ENCODE measurements at regions not wholly inside any gene's neighbourhood (a gene's known extent, or its start where the extent isn't known, plus 50 kb on each side); places are given as distances from the start of the nearest gene placed in this dataset.

DNA sequence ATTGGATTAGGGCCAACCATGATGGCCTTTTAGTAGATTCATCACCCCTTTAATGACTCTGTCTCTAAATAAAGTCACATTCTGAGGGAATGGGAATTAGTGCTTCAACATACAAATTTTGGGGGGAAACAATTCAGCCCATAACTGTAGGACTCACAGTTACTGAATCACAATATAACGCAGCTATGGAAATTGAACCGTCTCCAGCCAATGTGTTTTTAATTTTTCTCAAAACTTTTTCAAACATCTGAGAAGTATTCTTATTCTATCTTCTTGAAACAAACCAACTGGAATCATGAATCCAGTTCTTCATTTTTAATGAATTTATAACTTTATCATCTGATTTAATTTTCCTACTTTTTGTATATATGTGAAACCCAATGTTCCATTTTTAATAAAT lies 373.1 kb upstream of the SYT4 start:
- Histone ChIP-seq H3K9me3 (ENCODE audit: control insufficient read depth in 2 of 3, insufficient read depth in 1 of 3, low read length in 3 of 3) (no peaks in the 10 kb centered on the region), H3K27ac (ENCODE audit: low read depth in 2 of 2, low read length in 2 of 2) (no peak overlapping the region), H3K4me3 (ENCODE audit: low read length in 3 of 3) (no peak overlapping the region), H3K4me1 (ENCODE audit: control insufficient read depth in 2 of 3, insufficient read depth in 2 of 3, low read depth in 1 of 3, low read length in 3 of 3) (no peaks in the 10 kb centered on the region), H3K36me3 (ENCODE audit: control insufficient read depth in 2 of 3, insufficient read depth in 3 of 3, low read length in 3 of 3) (no peaks in the 10 kb centered on the region), H3K27me3 (ENCODE audit: control insufficient read depth, insufficient read depth, low read length) (no peaks in the 10 kb centered on the region), H3K9ac (ENCODE audit: low read length in 3 of 3) (no peak overlapping the region)
- DNase-seq (no peak), FAIRE-seq (no peak)
- TF ChIP-seq, protein P1, sequence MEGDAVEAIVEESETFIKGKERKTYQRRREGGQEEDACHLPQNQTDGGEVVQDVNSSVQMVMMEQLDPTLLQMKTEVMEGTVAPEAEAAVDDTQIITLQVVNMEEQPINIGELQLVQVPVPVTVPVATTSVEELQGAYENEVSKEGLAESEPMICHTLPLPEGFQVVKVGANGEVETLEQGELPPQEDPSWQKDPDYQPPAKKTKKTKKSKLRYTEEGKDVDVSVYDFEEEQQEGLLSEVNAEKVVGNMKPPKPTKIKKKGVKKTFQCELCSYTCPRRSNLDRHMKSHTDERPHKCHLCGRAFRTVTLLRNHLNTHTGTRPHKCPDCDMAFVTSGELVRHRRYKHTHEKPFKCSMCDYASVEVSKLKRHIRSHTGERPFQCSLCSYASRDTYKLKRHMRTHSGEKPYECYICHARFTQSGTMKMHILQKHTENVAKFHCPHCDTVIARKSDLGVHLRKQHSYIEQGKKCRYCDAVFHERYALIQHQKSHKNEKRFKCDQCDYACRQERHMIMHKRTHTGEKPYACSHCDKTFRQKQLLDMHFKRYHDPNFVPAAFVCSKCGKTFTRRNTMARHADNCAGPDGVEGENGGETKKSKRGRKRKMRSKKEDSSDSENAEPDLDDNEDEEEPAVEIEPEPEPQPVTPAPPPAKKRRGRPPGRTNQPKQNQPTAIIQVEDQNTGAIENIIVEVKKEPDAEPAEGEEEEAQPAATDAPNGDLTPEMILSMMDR (IDR thresholded peaks at IDR 0.05; ENCODE audit: borderline replicate concordance, extremely low read depth, insufficient read depth) = no peak
- intact Hi-C loops (cut with DNase I) = no loop called here

DNA sequence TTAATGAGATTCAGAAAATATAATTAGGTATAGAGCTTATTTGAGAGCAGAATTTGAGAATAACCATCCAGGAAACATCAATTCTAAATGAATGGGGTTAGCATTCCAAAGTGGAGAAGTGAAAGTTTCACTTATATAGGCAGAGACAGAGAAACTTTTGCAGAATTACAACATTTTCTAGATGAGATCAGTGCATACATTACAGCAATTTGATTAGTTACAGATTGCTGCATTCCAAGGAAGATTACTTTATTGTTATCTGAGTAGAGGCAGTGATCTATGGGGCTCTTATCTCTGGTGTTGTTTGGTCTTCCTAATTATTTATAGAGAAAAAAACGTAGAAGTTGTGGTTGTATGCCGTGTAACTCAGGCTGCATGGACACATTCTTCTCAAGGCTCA lies 373.8 kb upstream of the SYT4 start:
- intact Hi-C loops (cut with DNase I) = no loop called here
- no peak overlapping the region for H3K4me3 ChIP-seq (ENCODE audit: low read length in 3 of 3)
- no peaks in the 10 kb centered on the region for H3K4me1 ChIP-seq (ENCODE audit: control insufficient read depth in 2 of 3, insufficient read depth in 2 of 3, low read depth in 1 of 3, low read length in 3 of 3)
- TF ChIP-seq, protein P1 (IDR thresholded peaks at IDR 0.05; ENCODE audit: borderline replicate concordance, extremely low read depth, insufficient read depth) = no peak
- H3K27me3 ChIP-seq (ENCODE audit: control insufficient read depth, insufficient read depth, low read length) = no peaks in the 10 kb centered on the region
- no peaks in the 10 kb centered on the region for H3K36me3 ChIP-seq (ENCODE audit: control insufficient read depth in 2 of 3, insufficient read depth in 3 of 3, low read length in 3 of 3)
- FAIRE-seq (no peak), DNase-seq (peak in 1 of 5 donors; percentile 7)
- H3K9ac ChIP-seq (ENCODE audit: low read length in 3 of 3) = no peak overlapping the region
- H3K27ac ChIP-seq (ENCODE audit: low read depth in 2 of 2, low read length in 2 of 2) = no peak overlapping the region
- no peaks in the 10 kb centered on the region for H3K9me3 ChIP-seq (ENCODE audit: control insufficient read depth in 2 of 3, insufficient read depth in 1 of 3, low read length in 3 of 3)

DNA sequence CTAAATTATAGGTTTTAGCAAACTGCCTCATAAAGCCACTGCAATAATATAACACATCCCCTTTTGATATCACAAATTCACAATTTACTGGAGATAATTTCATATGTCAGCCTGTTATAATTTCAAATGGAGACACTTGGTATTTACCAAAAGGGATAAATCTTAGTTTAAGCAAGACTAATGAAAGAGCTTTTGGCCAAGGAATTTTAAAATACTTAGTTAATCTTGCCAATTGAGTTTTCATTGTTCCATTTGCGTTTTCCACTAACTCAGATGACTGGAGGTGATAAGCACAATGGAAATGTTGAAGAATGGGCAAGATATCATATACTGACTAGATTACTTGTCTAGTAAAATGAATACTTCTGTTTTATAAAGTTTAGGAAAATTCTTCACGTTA lies 379.3 kb upstream of the SYT4 start:
- Histone ChIP-seq H3K27ac (ENCODE audit: low read depth in 2 of 2, low read length in 2 of 2) (no peak overlapping the region), H3K36me3 (ENCODE audit: control insufficient read depth in 2 of 3, insufficient read depth in 3 of 3, low read length in 3 of 3) (no peaks in the 10 kb centered on the region), H3K9ac (ENCODE audit: low read length in 3 of 3) (no peak overlapping the region), H3K27me3 (ENCODE audit: control insufficient read depth, insufficient read depth, low read length) (no peaks in the 10 kb centered on the region), H3K4me1 (ENCODE audit: control insufficient read depth in 2 of 3, insufficient read depth in 2 of 3, low read depth in 1 of 3, low read length in 3 of 3) (no peaks in the 10 kb centered on the region), H3K9me3 (ENCODE audit: control insufficient read depth in 2 of 3, insufficient read depth in 1 of 3, low read length in 3 of 3) (no peaks in the 10 kb centered on the region), H3K4me3 (ENCODE audit: low read length in 3 of 3) (no peak overlapping the region)
- intact Hi-C loops (cut with DNase I) = no loop called here
- TF ChIP-seq, protein P1 (IDR thresholded peaks at IDR 0.05; ENCODE audit: borderline replicate concordance, extremely low read depth, insufficient read depth) = no peak
- FAIRE-seq (no peak), DNase-seq (no peak)

DNA sequence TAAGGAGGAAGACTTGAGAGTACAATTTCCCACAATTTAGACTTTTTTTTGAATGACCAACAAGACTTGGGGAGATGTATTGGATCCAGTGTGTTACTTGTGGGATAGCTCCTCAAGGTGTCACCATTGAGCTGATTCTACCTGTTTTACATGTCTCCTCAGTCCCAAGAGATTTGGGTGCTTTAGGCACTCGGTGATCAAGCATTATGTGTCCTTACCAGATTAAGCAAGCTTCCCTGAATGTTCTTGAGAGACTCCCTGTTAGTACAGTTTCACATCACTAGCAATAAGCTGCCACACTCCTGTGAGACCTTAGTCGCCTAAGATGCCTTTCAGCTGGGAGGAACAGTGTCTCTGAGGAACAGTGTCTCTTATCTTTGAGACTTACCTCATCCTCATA lies 384.3 kb upstream of the SYT4 start:
- Histone ChIP-seq H3K36me3 (ENCODE audit: control insufficient read depth in 2 of 3, insufficient read depth in 3 of 3, low read length in 3 of 3) (no peaks in the 10 kb centered on the region), H3K9me3 (ENCODE audit: control insufficient read depth in 2 of 3, insufficient read depth in 1 of 3, low read length in 3 of 3) (no peaks in the 10 kb centered on the region), H3K4me3 (ENCODE audit: low read length in 3 of 3) (no peak overlapping the region), H3K27me3 (ENCODE audit: control insufficient read depth, insufficient read depth, low read length) (no peaks in the 10 kb centered on the region), H3K27ac (ENCODE audit: low read depth in 2 of 2, low read length in 2 of 2) (no peak overlapping the region), H3K4me1 (ENCODE audit: control insufficient read depth in 2 of 3, insufficient read depth in 2 of 3, low read depth in 1 of 3, low read length in 3 of 3) (no peaks in the 10 kb centered on the region), H3K9ac (ENCODE audit: low read length in 3 of 3) (no peak overlapping the region)
- DNase-seq (peak in 2 of 5 donors; percentile 31 to 34), FAIRE-seq (no peak)
- intact Hi-C loops (cut with DNase I) = no loop called here
- TF ChIP-seq, protein P1 (IDR thresholded peaks at IDR 0.05; ENCODE audit: borderline replicate concordance, extremely low read depth, insufficient read depth) = peak; percentile 6

All from kidney (tissue), 13 donors.